Right atrium auricular region (tissue), 2 donors: ENCODE measurements at regions not wholly inside any gene's neighbourhood (a gene's known extent, or its start where the extent isn't known, plus 50 kb on each side); places are given as distances from the start of the nearest gene placed in this dataset.
"Not testable (repeated sequence)": the region's sequence is repeated elsewhere in the genome, so short reads cannot be mapped to it uniquely, and the experiment has no call there.

Experiments used
- DNase-seq: peaks from one replicate; pipeline ENCODE4 v3.0.0-alpha.2; 2019; ENCODE audit warnings: low spot score
- H3K27ac ChIP-seq, 2 donors: fragments of 200-600 bp; sonication (generic); 1 replicate in 1 of 2; 2 replicates in 1 of 2; pipeline ENCODE4 v1.5.1; 2016 to 2019
- H3K27me3 ChIP-seq, 2 donors: fragments of 200-600 bp; sonication (generic); one replicate each; pipeline versions ENCODE4 v1.5.1 to v1.6.0; 2017 to 2019
- H3K36me3 ChIP-seq: fragments of 200-600 bp; sonication (generic); one replicate; pipeline ENCODE4 v1.5.1; 2016
- H3K4me1 ChIP-seq, 2 donors: fragments of 200-600 bp; sonication (generic); one replicate each; pipeline versions ENCODE4 v1.5.1 to v1.6.0; 2017 to 2019
- H3K4me3 ChIP-seq, 2 donors: fragments of 200-600 bp; sonication (generic); 1 replicate in 1 of 2; 2 replicates in 1 of 2; pipeline ENCODE4 v1.5.1; 2017 to 2019; ENCODE audit warnings: mild to moderate bottlenecking in 1 of 2, moderate library complexity in 1 of 2
- H3K9me3 ChIP-seq, 2 donors: fragments of 200-600 bp; sonication (generic); one replicate each; pipeline ENCODE4 v1.5.1; 2019
- CTCF ChIP-seq, 2 donors: fragments of 200-600 bp; sonication (generic); IDR thresholded peaks; one replicate each; pipeline ENCODE4 v1.5.1; 2019; ENCODE audit warnings: antibody characterized with exemption in 2 of 2

- TF ChIP-seq CTCF (IDR thresholded peaks at IDR 0.05) = no peak
- Histone ChIP-seq H3K36me3 (no peaks in the 10 kb centered on the region), H3K9me3 (peaks cover 0 to 6% of the 10 kb centered on the region in 2 donors), H3K4me1 (no peaks in the 10 kb centered on the region), H3K27me3 (no peaks in the 10 kb centered on the region), H3K4me3 (no peak overlapping the region), H3K27ac (no peak overlapping the region)
- DNase-seq = no peak
Observed at GRCh38 chr7:156503196-156503595, 137.4 kb upstream of the RNF32 start.

- H3K4me3 ChIP-seq, H3K4me1 ChIP-seq, H3K9me3 ChIP-seq, DNase-seq, H3K27me3 ChIP-seq, H3K27ac ChIP-seq, H3K36me3 ChIP-seq: not testable (repeated sequence)
Observed at GRCh38 chr7:156501815-156502214, 138.8 kb upstream of the RNF32 start.

- no peak for DNase-seq
- H3K36me3 ChIP-seq = no peaks in the 10 kb centered on the region
- peaks cover 0 to 6% of the 10 kb centered on the region in 2 donors for H3K9me3 ChIP-seq
- no peak overlapping the region for H3K4me3 ChIP-seq
- no peaks in the 10 kb centered on the region for H3K4me1 ChIP-seq
- TF ChIP-seq CTCF (IDR thresholded peaks at IDR 0.05) = no peak
- no peak overlapping the region for H3K27ac ChIP-seq
- no peaks in the 10 kb centered on the region for H3K27me3 ChIP-seq
Observed at GRCh38 chr7:156499247-156499881, 141.2 kb upstream of the RNF32 start.

GRCh38 chr7:156497776-156498509 is 142.6 kb upstream of the RNF32 start:
- H3K36me3 ChIP-seq = no peaks in the 10 kb centered on the region
- H3K4me3 ChIP-seq = no peak overlapping the region
- DNase-seq = peak; percentile 34
- H3K9me3 ChIP-seq = peaks cover 0 to 6% of the 10 kb centered on the region in 2 donors
- no peak overlapping the region for H3K27ac ChIP-seq
- H3K4me1 ChIP-seq = no peaks in the 10 kb centered on the region
- H3K27me3 ChIP-seq = no peaks in the 10 kb centered on the region
- no peak for TF ChIP-seq CTCF (IDR thresholded peaks at IDR 0.05)

GRCh38 chr7:156496865-156497264 is 143.7 kb upstream of the RNF32 start:
- TF ChIP-seq CTCF (IDR thresholded peaks at IDR 0.05) = no peak
- Histone ChIP-seq H3K27ac (no peak overlapping the region), H3K27me3 (no peaks in the 10 kb centered on the region), H3K4me3 (no peak overlapping the region), H3K9me3 (peaks cover 0 to 6% of the 10 kb centered on the region in 2 donors), H3K36me3 (no peaks in the 10 kb centered on the region), H3K4me1 (no peaks in the 10 kb centered on the region)
- no peak for DNase-seq

- Histone ChIP-seq H3K27ac (no peak overlapping the region), H3K9me3 (peaks cover 0 to 6% of the 10 kb centered on the region in 2 donors), H3K4me3 (no peak overlapping the region), H3K4me1 (no peaks in the 10 kb centered on the region), H3K36me3 (no peaks in the 10 kb centered on the region), H3K27me3 (no peaks in the 10 kb centered on the region)
- DNase-seq = peak; percentile 13
- TF ChIP-seq CTCF (IDR thresholded peaks at IDR 0.05) = no peak
Observed at GRCh38 chr7:156496363-156496769, 144.2 kb upstream of the RNF32 start.
